DND-41 (cell line): ENCODE measurements at regions not wholly inside any gene's neighbourhood (a gene's known extent, or its start where the extent isn't known, plus 50 kb on each side); places are given as distances from the start of the nearest gene placed in this dataset.

ENCODE experiments used
- ATAC-seq: fragments of 200-7000 bp; cut with Tn5 transposase; 3 replicates; pipeline ENCODE4 v1.9.1; 2021; ENCODE audit warnings: low read depth; ENCODE audit not compliant: insufficient read depth
- DNase-seq: peaks from one replicate; pipeline ENCODE4 v3.0.0-alpha.2; 2020
- H2AFZ ChIP-seq: 2 replicates; pipeline ENCODE4 v1.6.0; 2012; ENCODE audit warnings: low read depth, low read length
- H3K27ac ChIP-seq: 2 replicates; pipeline ENCODE4 v1.5.1; 2012; ENCODE audit warnings: low read length, inconsistent platforms
- H3K27me3 ChIP-seq: fragments of 200-600 bp; sonication (generic); 2 replicates; pipeline ENCODE4 v1.6.0; 2012; ENCODE audit warnings: low read length, mild to moderate bottlenecking, inconsistent platforms; ENCODE audit not compliant: insufficient read depth, poor library complexity
- H3K36me3 ChIP-seq: 2 replicates; pipeline ENCODE4 v1.5.1; 2012; ENCODE audit warnings: low read length, inconsistent platforms; ENCODE audit not compliant: insufficient read depth
- H3K4me1 ChIP-seq: 2 replicates; pipeline ENCODE4 v1.5.1; 2012; ENCODE audit warnings: mild to moderate bottlenecking, low read length; ENCODE audit not compliant: insufficient read depth
- H3K4me2 ChIP-seq: 2 replicates; pipeline ENCODE4 v1.6.0; 2012; ENCODE audit warnings: mild to moderate bottlenecking, moderate library complexity, low read length, inconsistent platforms; ENCODE audit not compliant: insufficient read depth
- H3K4me3 ChIP-seq, 2 experiments: fragments of 200-600 bp in 1 of 2; shearing (Covaris generic) in 1 of 2; 2 replicates each; pipeline ENCODE4 v1.5.1; 2012 to 2016; ENCODE audit warnings: inconsistent platforms in 2 of 2, low read length in 2 of 2, mild to moderate bottlenecking in 2 of 2, low read depth in 1 of 2, moderate library complexity in 1 of 2
- H3K79me2 ChIP-seq: 2 replicates; pipeline ENCODE4 v1.6.0; 2012; ENCODE audit warnings: low read length, inconsistent platforms; ENCODE audit not compliant: insufficient read depth
- H3K9ac ChIP-seq: 2 replicates; pipeline ENCODE4 v1.6.0; 2012; ENCODE audit warnings: low read depth, mild to moderate bottlenecking, inconsistent platforms, low read length, moderate library complexity
- H3K9me3 ChIP-seq: 2 replicates; pipeline ENCODE4 v1.5.1; 2012; ENCODE audit warnings: low read length, moderate library complexity, mild to moderate bottlenecking, inconsistent platforms; ENCODE audit not compliant: insufficient read depth, severe bottlenecking
- H4K20me1 ChIP-seq: 2 replicates; pipeline ENCODE4 v1.6.0; 2012; ENCODE audit warnings: low read length; ENCODE audit not compliant: insufficient read depth
- EZH2 ChIP-seq: IDR thresholded peaks from 3 replicates; pipeline ENCODE4 v1.6.1; 2012; ENCODE audit warnings: borderline replicate concordance, low read depth, mild to moderate bottlenecking, moderate library complexity, low read length, inconsistent platforms; ENCODE audit not compliant: severe bottlenecking
- TF ChIP-seq, protein P1 (sequence below): IDR thresholded peaks from 2 replicates; pipeline ENCODE4 v1.5.1; 2012; ENCODE audit warnings: borderline replicate concordance, low read length, moderate library complexity, mild to moderate bottlenecking; ENCODE audit not compliant: poor library complexity, severe bottlenecking; ENCODE audit errors: extremely low read depth

DNA sequence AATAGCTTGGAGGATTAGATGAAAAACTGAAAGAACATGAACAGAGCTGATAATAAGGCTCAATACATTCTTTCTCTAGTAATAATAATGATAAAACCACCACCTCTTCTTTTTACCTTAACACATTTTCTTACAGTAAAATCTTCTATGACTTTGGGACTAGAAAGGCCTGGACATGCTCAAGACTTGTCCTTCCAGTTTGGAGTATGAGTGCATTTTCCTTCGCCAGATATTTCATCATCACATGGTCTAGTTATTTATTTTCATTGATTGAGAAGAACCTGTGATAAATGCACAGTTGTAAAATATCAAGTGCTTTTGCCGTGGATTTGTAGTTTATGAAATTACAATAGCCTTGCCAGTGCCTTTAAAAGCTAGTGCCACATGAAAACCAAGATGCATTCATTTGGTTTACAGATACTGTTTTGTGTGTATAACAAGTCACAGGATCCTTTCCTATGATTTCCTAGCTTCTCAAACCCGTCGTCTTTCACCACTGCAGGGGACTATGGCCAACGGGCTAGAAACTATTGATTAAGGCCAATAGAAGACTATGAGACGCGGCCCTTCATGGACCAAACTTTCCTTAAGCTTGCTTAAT is 200.2 kb upstream of the ZNF217 start:
- H3K9me3 ChIP-seq, result no peaks in the 10 kb centered on the region
- TF ChIP-seq, protein P1, sequence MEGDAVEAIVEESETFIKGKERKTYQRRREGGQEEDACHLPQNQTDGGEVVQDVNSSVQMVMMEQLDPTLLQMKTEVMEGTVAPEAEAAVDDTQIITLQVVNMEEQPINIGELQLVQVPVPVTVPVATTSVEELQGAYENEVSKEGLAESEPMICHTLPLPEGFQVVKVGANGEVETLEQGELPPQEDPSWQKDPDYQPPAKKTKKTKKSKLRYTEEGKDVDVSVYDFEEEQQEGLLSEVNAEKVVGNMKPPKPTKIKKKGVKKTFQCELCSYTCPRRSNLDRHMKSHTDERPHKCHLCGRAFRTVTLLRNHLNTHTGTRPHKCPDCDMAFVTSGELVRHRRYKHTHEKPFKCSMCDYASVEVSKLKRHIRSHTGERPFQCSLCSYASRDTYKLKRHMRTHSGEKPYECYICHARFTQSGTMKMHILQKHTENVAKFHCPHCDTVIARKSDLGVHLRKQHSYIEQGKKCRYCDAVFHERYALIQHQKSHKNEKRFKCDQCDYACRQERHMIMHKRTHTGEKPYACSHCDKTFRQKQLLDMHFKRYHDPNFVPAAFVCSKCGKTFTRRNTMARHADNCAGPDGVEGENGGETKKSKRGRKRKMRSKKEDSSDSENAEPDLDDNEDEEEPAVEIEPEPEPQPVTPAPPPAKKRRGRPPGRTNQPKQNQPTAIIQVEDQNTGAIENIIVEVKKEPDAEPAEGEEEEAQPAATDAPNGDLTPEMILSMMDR, result no peak
- no peak for TF ChIP-seq EZH2
- no peaks in the 10 kb centered on the region for H3K4me1 ChIP-seq
- DNase-seq, result no peak
- H3K27me3 ChIP-seq, result no peaks in the 10 kb centered on the region
- H3K4me2 ChIP-seq, result no peak overlapping the region
- no peak overlapping the region for H2AFZ ChIP-seq
- H4K20me1 ChIP-seq, result no peaks in the 10 kb centered on the region
- H3K4me3 ChIP-seq, result no peak overlapping the region
- no peaks in the 10 kb centered on the region for H3K79me2 ChIP-seq
- ATAC-seq, result no peak
- no peaks in the 10 kb centered on the region for H3K36me3 ChIP-seq
- H3K9ac ChIP-seq, result no peak overlapping the region
- no peak overlapping the region for H3K27ac ChIP-seq

DNA sequence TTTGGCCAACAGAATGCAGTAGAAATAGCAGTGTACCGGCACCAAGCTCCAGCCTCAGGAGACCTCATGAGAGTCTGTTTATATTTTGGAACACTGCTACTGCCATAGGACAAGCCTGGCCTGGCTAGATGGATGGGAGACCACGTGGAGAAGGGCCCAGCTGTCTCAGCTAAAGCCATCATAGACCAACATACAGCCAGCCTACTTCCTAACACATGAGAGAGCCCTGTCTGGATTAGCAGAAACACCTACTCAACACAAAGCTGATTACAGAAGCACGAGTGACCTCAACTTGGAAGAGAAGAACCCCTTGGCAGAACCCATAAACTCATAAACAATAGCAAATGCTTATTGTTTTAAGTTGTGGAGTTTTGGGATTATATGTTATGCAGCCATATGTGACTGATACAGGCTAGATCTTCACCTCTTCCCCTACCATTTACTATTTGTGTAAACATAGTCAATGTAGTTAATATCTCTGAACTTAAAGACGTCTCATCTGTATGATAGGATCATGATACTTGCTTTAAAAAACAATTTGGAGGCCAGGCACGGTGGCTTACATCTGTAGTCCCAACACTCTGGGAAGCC is 199.4 kb upstream of the ZNF217 start:
- no peak for DNase-seq
- ATAC-seq, result no peak
- Histone ChIP-seq H3K4me3 (no peak overlapping the region), H3K9ac (no peak overlapping the region), H3K4me1 (no peaks in the 10 kb centered on the region), H3K9me3 (no peaks in the 10 kb centered on the region), H3K79me2 (no peaks in the 10 kb centered on the region), H3K27me3 (no peaks in the 10 kb centered on the region), H2AFZ (no peak overlapping the region), H3K4me2 (no peak overlapping the region), H4K20me1 (no peaks in the 10 kb centered on the region), H3K27ac (no peak overlapping the region), H3K36me3 (no peaks in the 10 kb centered on the region)
- no peak for TF ChIP-seq EZH2
- TF ChIP-seq, protein P1, result no peak

DNA sequence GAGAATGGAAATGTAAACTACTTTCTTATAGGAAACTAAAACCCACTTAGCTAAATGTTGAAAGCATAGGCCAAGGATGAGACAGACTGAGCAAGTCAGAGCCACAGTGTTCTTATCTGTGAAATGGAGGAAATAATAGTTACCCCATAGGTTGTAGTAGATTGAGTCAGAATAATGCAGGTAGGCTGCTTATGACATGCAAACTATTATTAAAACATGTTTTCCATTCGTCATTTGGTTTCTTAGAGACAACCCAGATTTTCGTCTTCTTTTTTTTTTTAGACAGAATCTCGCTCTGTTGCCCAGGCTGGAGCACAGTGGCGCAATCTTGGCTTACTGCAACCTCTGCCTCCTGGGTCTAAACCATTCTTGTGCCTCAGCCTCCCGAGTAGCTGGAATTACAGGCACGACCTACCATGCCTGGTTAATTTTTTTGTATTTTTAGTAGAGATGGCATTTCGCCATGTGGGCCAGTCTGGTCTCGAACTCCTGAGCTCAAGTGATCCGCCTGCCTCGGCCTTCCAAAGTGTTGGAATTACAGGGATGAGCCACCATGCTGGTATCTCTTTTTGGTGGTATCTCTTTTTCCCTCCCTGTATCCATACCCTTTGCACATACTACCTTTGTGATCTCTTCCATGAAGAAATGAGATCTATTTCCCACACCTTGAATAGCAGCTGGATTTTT is 196.5 kb upstream of the ZNF217 start:
- Histone ChIP-seq H3K4me3 (no peak overlapping the region), H3K27ac (no peak overlapping the region), H3K79me2 (no peaks in the 10 kb centered on the region), H3K36me3 (no peaks in the 10 kb centered on the region), H3K4me2 (no peak overlapping the region), H3K4me1 (no peaks in the 10 kb centered on the region), H4K20me1 (no peaks in the 10 kb centered on the region), H3K27me3 (no peaks in the 10 kb centered on the region), H3K9ac (no peak overlapping the region), H2AFZ (no peak overlapping the region), H3K9me3 (no peaks in the 10 kb centered on the region)
- DNase-seq (no peak), ATAC-seq (no peak)
- no peak for TF ChIP-seq EZH2
- TF ChIP-seq, protein P1, result no peak
